Liver (tissue), 3 donors: ENCODE measurements at regions not wholly inside any gene's neighbourhood (a gene's known extent, or its start where the extent isn't known, plus 50 kb on each side); places are given as distances from the start of the nearest gene placed in this dataset.

Source experiments
- CTCF ChIP-seq: fragments of 150-350 bp; IDR thresholded peaks from 2 replicates; pipeline ENCODE4 v1.5.1; 2017; ENCODE audit warnings: improper control_type of control experiment, low read depth, low read length; ENCODE audit not compliant: missing input control
- GABPA ChIP-seq, 2 donors: IDR thresholded peaks in 1 of 2; conservative IDR thresholded peaks in 1 of 2; 2 replicates each; pipeline ENCODE4 v1.6.1; 2016; ENCODE audit warnings: antibody characterized with exemption in 2 of 2, mild to moderate bottlenecking in 1 of 2, moderate library complexity in 1 of 2
- HNF4A ChIP-seq, 2 donors: conservative IDR thresholded peaks; 2 replicates each; pipeline ENCODE4 v1.6.1; 2016; ENCODE audit warnings: antibody characterized with exemption in 2 of 2, mild to moderate bottlenecking in 2 of 2
- JUND ChIP-seq, 2 donors: IDR thresholded peaks; 2 replicates each; pipeline ENCODE4 v1.6.1; 2016; ENCODE audit warnings: antibody characterized with exemption in 2 of 2
- MAX ChIP-seq: IDR thresholded peaks from 2 replicates; pipeline ENCODE4 v1.6.1; 2016; ENCODE audit warnings: antibody characterized with exemption
- RAD21 ChIP-seq, 2 donors: IDR thresholded peaks; 2 replicates each; pipeline ENCODE4 v1.6.1; 2016; ENCODE audit warnings: antibody characterized with exemption in 2 of 2, mild to moderate bottlenecking in 2 of 2
- REST ChIP-seq: IDR thresholded peaks from 2 replicates; pipeline ENCODE4 v1.6.1; 2016; ENCODE audit warnings: antibody characterized with exemption, mild to moderate bottlenecking
- SP1 ChIP-seq: IDR thresholded peaks from 2 replicates; pipeline ENCODE4 v1.6.1; 2018; ENCODE audit warnings: antibody characterized with exemption, mild to moderate bottlenecking
- TAF1 ChIP-seq: conservative IDR thresholded peaks from 2 replicates; pipeline ENCODE4 v1.6.1; 2016; ENCODE audit warnings: antibody characterized with exemption, mild to moderate bottlenecking
- YY1 ChIP-seq: IDR thresholded peaks from 2 replicates; pipeline ENCODE4 v1.6.1; 2016; ENCODE audit warnings: antibody characterized with exemption, mild to moderate bottlenecking
- ZBTB33 ChIP-seq: IDR thresholded peaks from 2 replicates; pipeline ENCODE4 v1.6.1; 2016; ENCODE audit warnings: antibody characterized with exemption
- donor health status: healthy.
- donor health status: healthy.

GRCh38 chr9:86515221-86515620 is 161.0 kb upstream of the TUT7 start:
- no peak for TF ChIP-seq RAD21 (IDR thresholded peaks at IDR 0.05)
- no peak for TF ChIP-seq MAX
- TF ChIP-seq CTCF = no peak
- no peak for TF ChIP-seq TAF1
- TF ChIP-seq ZBTB33 = no peak
- TF ChIP-seq SP1 = no peak
- no peak for TF ChIP-seq HNF4A (conservative IDR thresholded peaks at IDR 0.05)
- no peak for TF ChIP-seq YY1
- TF ChIP-seq REST = no peak
- TF ChIP-seq GABPA (IDR thresholded peaks at IDR 0.05 in 1 of 2, conservative IDR thresholded peaks at IDR 0.05 in 1 of 2) = no peak
- TF ChIP-seq JUND (IDR thresholded peaks at IDR 0.05) = no peak
